Loucy (cell line): ENCODE measurements at regions not wholly inside any gene's neighbourhood (a gene's known extent, or its start where the extent isn't known, plus 50 kb on each side); places are given as distances from the start of the nearest gene placed in this dataset.

Experiments
- H2AFZ ChIP-seq: fragments of 200-600 bp; sonication (generic); 2 replicates; pipeline ENCODE4 v1.6.0; 2016; ENCODE audit warnings: antibody characterized with exemption, mild to moderate bottlenecking, low read length, moderate library complexity
- H3F3A ChIP-seq: fragments of 200-600 bp; 2 replicates; pipeline ENCODE4 v1.6.0; 2016; ENCODE audit warnings: antibody characterized with exemption, low read depth, mild to moderate bottlenecking
- H3K27me3 ChIP-seq: fragments of 200-600 bp; sonication (generic); 2 replicates; pipeline ENCODE4 v1.6.1; 2014; ENCODE audit warnings: low read length, mild to moderate bottlenecking; ENCODE audit not compliant: insufficient read depth, poor library complexity, severe bottlenecking
- H3K36me3 ChIP-seq: fragments of 200-600 bp; sonication (generic); 2 replicates; pipeline ENCODE4 v1.6.1; 2016; ENCODE audit warnings: low read length; ENCODE audit not compliant: insufficient read depth
- H3K4me1 ChIP-seq: fragments of 200-600 bp; sonication (generic); 2 replicates; pipeline ENCODE4 v1.5.1; 2014; ENCODE audit warnings: low read length, mild to moderate bottlenecking; ENCODE audit not compliant: insufficient read depth, poor library complexity, severe bottlenecking
- H3K4me2 ChIP-seq: fragments of 200-600 bp; sonication (generic); 2 replicates; pipeline ENCODE4 v1.6.0; 2014; ENCODE audit warnings: antibody characterized with exemption, low read length, low read depth, mild to moderate bottlenecking; ENCODE audit not compliant: poor library complexity, severe bottlenecking
- H3K4me3 ChIP-seq: fragments of 200-600 bp; sonication (generic); 2 replicates; pipeline ENCODE4 v1.5.1; 2014; ENCODE audit warnings: low read length, mild to moderate bottlenecking, mixed read lengths; ENCODE audit not compliant: poor library complexity, severe bottlenecking
- H3K79me2 ChIP-seq: fragments of 200-600 bp; sonication (generic); 2 replicates; pipeline ENCODE4 v1.6.1; 2014; ENCODE audit warnings: low read length; ENCODE audit not compliant: insufficient read depth
- H3K9ac ChIP-seq: fragments of 200-600 bp; sonication (generic); 2 replicates; pipeline ENCODE4 v1.6.0; 2014; ENCODE audit warnings: mild to moderate bottlenecking, low read depth, low read length, moderate library complexity; ENCODE audit not compliant: poor library complexity, severe bottlenecking
- H3K9me2 ChIP-seq: fragments of 200-600 bp; sonication (generic); replicated peaks from 2 replicates; pipeline ENCODE4 v1.6.1; 2016; ENCODE audit warnings: low read depth, low read length, mixed read lengths
- H3K9me3 ChIP-seq: fragments of 200-600 bp; sonication (generic); 2 replicates; pipeline ENCODE4 v1.6.1; 2014; ENCODE audit warnings: mild to moderate bottlenecking, antibody characterized with exemption, low read length, low read depth; ENCODE audit not compliant: insufficient read depth
- H4K20me1 ChIP-seq: fragments of 200-600 bp; sonication (generic); 2 replicates; pipeline ENCODE4 v1.6.0; 2014; ENCODE audit warnings: antibody characterized with exemption, low read length, mild to moderate bottlenecking; ENCODE audit not compliant: insufficient read depth, poor library complexity, severe bottlenecking
- EZH2phosphoT487 ChIP-seq: fragments of 200-600 bp; IDR thresholded peaks from 2 replicates; pipeline ENCODE4 v1.6.1; 2018; ENCODE audit warnings: antibody characterized with exemption, mild to moderate bottlenecking, moderate library complexity, borderline replicate concordance
- TF ChIP-seq, protein P1 (sequence below): fragments of 200-600 bp; sonication (generic); conservative IDR thresholded peaks from 2 replicates; pipeline ENCODE4 v1.5.1; 2014; ENCODE audit warnings: mild to moderate bottlenecking, antibody characterized with exemption, low read length

DNA sequence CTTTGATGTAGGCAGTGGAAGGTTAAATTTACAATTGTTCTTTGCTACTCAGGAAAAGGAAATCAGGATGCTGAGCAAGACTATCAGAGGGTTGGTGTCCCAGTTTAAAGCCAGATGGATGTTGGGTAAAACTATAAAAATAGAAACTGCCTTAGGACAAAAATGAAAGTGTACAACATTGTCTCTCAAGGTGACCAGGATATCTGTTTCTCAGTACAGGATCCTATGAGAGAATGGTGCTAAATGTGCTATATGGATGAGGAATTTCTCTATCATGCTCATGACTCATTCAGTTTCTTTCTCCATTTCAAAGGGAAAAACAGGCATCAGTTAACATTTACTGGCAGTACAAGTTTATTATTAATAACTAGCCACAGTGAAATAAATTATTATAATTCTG, 534.2 kb upstream of the GJE1 start:
- peak overlapping the region; percentile 40 for H3K4me2 ChIP-seq
- H4K20me1 ChIP-seq = no peaks in the 10 kb centered on the region
- no peaks in the 10 kb centered on the region for H3K79me2 ChIP-seq
- 0 out of 2 replicates have a peak overlapping the region, but pooled peaks have one; percentile 5 for H2AFZ ChIP-seq
- no peak for TF ChIP-seq EZH2phosphoT487
- TF ChIP-seq, protein P1, sequence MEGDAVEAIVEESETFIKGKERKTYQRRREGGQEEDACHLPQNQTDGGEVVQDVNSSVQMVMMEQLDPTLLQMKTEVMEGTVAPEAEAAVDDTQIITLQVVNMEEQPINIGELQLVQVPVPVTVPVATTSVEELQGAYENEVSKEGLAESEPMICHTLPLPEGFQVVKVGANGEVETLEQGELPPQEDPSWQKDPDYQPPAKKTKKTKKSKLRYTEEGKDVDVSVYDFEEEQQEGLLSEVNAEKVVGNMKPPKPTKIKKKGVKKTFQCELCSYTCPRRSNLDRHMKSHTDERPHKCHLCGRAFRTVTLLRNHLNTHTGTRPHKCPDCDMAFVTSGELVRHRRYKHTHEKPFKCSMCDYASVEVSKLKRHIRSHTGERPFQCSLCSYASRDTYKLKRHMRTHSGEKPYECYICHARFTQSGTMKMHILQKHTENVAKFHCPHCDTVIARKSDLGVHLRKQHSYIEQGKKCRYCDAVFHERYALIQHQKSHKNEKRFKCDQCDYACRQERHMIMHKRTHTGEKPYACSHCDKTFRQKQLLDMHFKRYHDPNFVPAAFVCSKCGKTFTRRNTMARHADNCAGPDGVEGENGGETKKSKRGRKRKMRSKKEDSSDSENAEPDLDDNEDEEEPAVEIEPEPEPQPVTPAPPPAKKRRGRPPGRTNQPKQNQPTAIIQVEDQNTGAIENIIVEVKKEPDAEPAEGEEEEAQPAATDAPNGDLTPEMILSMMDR = no peak
- H3K9me3 ChIP-seq = no peaks in the 10 kb centered on the region
- H3K9ac ChIP-seq = no peak overlapping the region
- no peaks in the 10 kb centered on the region for H3K36me3 ChIP-seq
- H3F3A ChIP-seq = no peaks in the 10 kb centered on the region
- no peaks in the 10 kb centered on the region for H3K27me3 ChIP-seq
- peak overlapping the region; percentile 12 for H3K4me3 ChIP-seq
- H3K9me2 ChIP-seq = no peaks in the 10 kb centered on the region
- peaks cover 5% of the 10 kb centered on the region for H3K4me1 ChIP-seq

DNA sequence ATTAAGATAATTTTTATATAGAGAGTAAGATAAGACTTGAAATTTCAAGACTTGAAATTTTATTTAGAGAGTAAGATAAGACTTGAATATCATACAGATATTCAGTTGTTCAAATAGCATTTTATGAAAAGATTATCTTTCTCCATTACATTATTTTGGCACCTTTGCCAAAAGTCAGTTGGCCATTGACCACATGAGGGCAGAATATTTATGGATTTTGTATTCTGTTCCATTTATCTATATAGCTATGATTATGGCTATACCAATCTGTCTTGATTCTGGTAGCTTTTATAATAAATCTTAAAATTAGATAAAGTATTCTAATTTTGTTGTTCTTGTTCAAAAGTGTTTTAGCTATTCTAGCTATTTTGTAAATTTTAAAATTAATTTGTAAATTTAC, 537.9 kb upstream of the GJE1 start:
- Histone ChIP-seq H2AFZ (no peak overlapping the region), H3K27me3 (no peaks in the 10 kb centered on the region), H4K20me1 (no peaks in the 10 kb centered on the region), H3K79me2 (no peaks in the 10 kb centered on the region), H3K9me3 (no peaks in the 10 kb centered on the region), H3K4me3 (no peak overlapping the region), H3F3A (no peaks in the 10 kb centered on the region), H3K4me1 (peaks cover 5% of the 10 kb centered on the region), H3K4me2 (no peak overlapping the region), H3K9ac (no peak overlapping the region), H3K36me3 (no peaks in the 10 kb centered on the region), H3K9me2 (no peaks in the 10 kb centered on the region)
- TF ChIP-seq, protein P1 = no peak; the same call in 1 of the 2 replicates
- TF ChIP-seq EZH2phosphoT487 = no peak

DNA sequence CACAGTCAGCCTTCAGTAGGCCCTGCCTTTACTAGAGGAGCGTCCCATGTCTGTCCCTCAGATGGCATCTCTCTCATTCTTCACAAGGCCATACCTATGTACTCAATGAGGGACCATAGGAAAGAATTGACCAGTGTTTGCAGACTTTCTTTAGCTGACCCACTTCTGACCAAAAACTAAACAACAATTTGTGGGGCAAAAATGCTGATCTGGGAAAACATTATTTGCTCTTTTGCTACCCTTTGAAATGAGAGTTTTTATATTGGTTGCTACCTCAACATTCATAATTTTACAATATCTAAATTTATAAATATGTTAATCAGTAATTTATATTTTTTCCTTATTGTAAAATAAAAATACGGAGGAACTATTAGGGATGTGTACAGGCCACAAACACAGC, 539.4 kb upstream of the GJE1 start:
- Histone ChIP-seq H3K4me1 (peaks cover 2% of the 10 kb centered on the region), H4K20me1 (no peaks in the 10 kb centered on the region), H3K9me2 (no peaks in the 10 kb centered on the region), H3K9me3 (no peaks in the 10 kb centered on the region), H3K36me3 (no peaks in the 10 kb centered on the region), H3K4me3 (no peak overlapping the region), H2AFZ (no peak overlapping the region), H3K79me2 (no peaks in the 10 kb centered on the region), H3K27me3 (no peaks in the 10 kb centered on the region), H3F3A (no peaks in the 10 kb centered on the region), H3K9ac (no peak overlapping the region), H3K4me2 (no peak overlapping the region)
- no peak for TF ChIP-seq EZH2phosphoT487
- TF ChIP-seq, protein P1 = no peak
